GM12878 (cell line): ENCODE measurements at regions not wholly inside any gene's neighbourhood (a gene's known extent, or its start where the extent isn't known, plus 50 kb on each side); places are given as distances from the start of the nearest gene placed in this dataset.

ENCODE experiments used
- ATAC-seq: fragments of 200-7000 bp; cut with Tn5 transposase; 3 replicates; pipeline ENCODE4 v1.9.1; 2020; ENCODE audit warnings: mild to moderate bottlenecking, moderate library complexity
- BruUV-seq: library from RNA; stranded (reverse); fragments of 400-500 nt; replicated peaks from 2 replicates; lab custom pipeline; 2021; lab: Mats Ljungman, UMichigan
- CTCF ChIA-PET: fragments of 300-600 bp; sonication (Branson Sonifier 250); formaldehyde crosslinking; extraction: SDS; loops from one replicate; lab custom pipeline; 2021; ENCODE audit warnings: inconsistent platforms; lab: Yijun Ruan, JAX
- POLR2A ChIA-PET: fragments of 350-600 bp; formaldehyde crosslinking; extraction: SDS; loops from one replicate; lab custom pipeline; 2021; ENCODE audit warnings: inconsistent platforms; lab: Charles Lee
- RAD21 ChIA-PET: fragments of 300-600 bp; sonication (Branson Sonifier 250); formaldehyde crosslinking; loops from one replicate; lab custom pipeline; 2023; ENCODE audit warnings: antibody characterized with exemption; ENCODE audit not compliant: unreplicated experiment; lab: Charles Lee
- SMC1A ChIA-PET: fragments of 300-600 bp; sonication (Branson Sonifier 250); formaldehyde crosslinking; loops from one replicate; lab custom pipeline; 2023; ENCODE audit not compliant: unreplicated experiment, uncharacterized antibody; lab: Charles Lee
- DNase-seq: peaks from one replicate; pipeline ENCODE4 v3.0.0-alpha.2; 2011; ENCODE audit warnings: low read depth, low spot score
- FAIRE-seq: peaks from 3 replicates; lab custom pipeline; 2011; peaks lifted over from hg19 to GRCh38; lab: Jason Lieb, UNC
- H2AFZ ChIP-seq: 2 replicates; pipeline ENCODE4 v1.6.0; 2011; ENCODE audit warnings: low read depth, low read length, control low read depth; ENCODE audit not compliant: control insufficient read depth
- H3K27ac ChIP-seq: 2 replicates; pipeline ENCODE4 v1.5.1; 2011; ENCODE audit warnings: control low read depth; ENCODE audit not compliant: control insufficient read depth, insufficient read depth
- H3K27me3 ChIP-seq, 2 experiments: replicated peaks in 1 of 2; 2 replicates each; pipeline versions ENCODE4 v1.6.0 to v1.6.1; 2011; ENCODE audit warnings: low read length in 1 of 2; ENCODE audit not compliant: control insufficient read depth in 2 of 2, insufficient read depth in 2 of 2
- H3K36me3 ChIP-seq, 2 experiments: 2 replicates each; pipeline ENCODE4 v1.5.1; 2011; ENCODE audit warnings: low read length in 1 of 2; ENCODE audit not compliant: control insufficient read depth in 2 of 2, insufficient read depth in 2 of 2
- H3K4me1 ChIP-seq: 2 replicates; pipeline ENCODE4 v1.6.1; 2011; ENCODE audit warnings: mild to moderate bottlenecking, low read length, moderate library complexity, mixed read lengths; ENCODE audit not compliant: control insufficient read depth, insufficient read depth
- H3K4me2 ChIP-seq: 2 replicates; pipeline ENCODE4 v1.6.0; 2011; ENCODE audit warnings: control low read depth; ENCODE audit not compliant: control insufficient read depth, insufficient read depth
- H3K4me3 ChIP-seq: fragments of 200-600 bp; sonication (generic); 2 replicates; pipeline ENCODE4 v1.5.1; 2016
- H3K79me2 ChIP-seq: 2 replicates; pipeline ENCODE4 v1.6.0; 2011; ENCODE audit warnings: low read length; ENCODE audit not compliant: control insufficient read depth, insufficient read depth
- H3K9ac ChIP-seq: 2 replicates; pipeline ENCODE4 v1.8.0; 2011; ENCODE audit warnings: low read length, control low read depth, mixed read lengths; ENCODE audit not compliant: control insufficient read depth, insufficient read depth
- H3K9me3 ChIP-seq: replicated peaks from 3 replicates; pipeline ENCODE4 v1.5.1; 2011; ENCODE audit warnings: mild to moderate bottlenecking, low read length; ENCODE audit not compliant: control insufficient read depth, insufficient read depth
- H4K20me1 ChIP-seq: 2 replicates; pipeline ENCODE4 v1.6.0; 2011; ENCODE audit not compliant: control insufficient read depth, insufficient read depth
- LARP7 ChIP-seq: fragments of 450-650 bp; IDR thresholded peaks from 2 replicates; pipeline ENCODE4 v1.6.1; 2017; ENCODE audit warnings: mild to moderate bottlenecking
- MTA3 ChIP-seq: IDR thresholded peaks from 2 replicates; pipeline ENCODE4 v1.6.1; 2012; ENCODE audit warnings: low read length, inconsistent platforms, borderline replicate concordance
- MXI1 ChIP-seq: fragments of 150-350 bp; IDR thresholded peaks from 2 replicates; pipeline ENCODE4 v1.6.1; 2011; ENCODE audit warnings: low read depth, mild to moderate bottlenecking, inconsistent platforms, low read length, improper control_type of control experiment
- PAX8 ChIP-seq: fragments of 450-650 bp; IDR thresholded peaks from 2 replicates; pipeline ENCODE4 v1.6.1; 2017; ENCODE audit warnings: mild to moderate bottlenecking, moderate library complexity
- SRF ChIP-seq, 2 experiments: IDR thresholded peaks; 2 replicates each; pipeline ENCODE4 v1.6.1; 2011; ENCODE audit warnings: low read depth in 2 of 2, low read length in 2 of 2, mild to moderate bottlenecking in 1 of 2, moderate library complexity in 1 of 2
- YY1 ChIP-seq: IDR thresholded peaks from 2 replicates; pipeline ENCODE4 v1.6.1; 2011; ENCODE audit warnings: low read depth, mild to moderate bottlenecking, low read length
- ZNF217 ChIP-seq: fragments of 450-650 bp; IDR thresholded peaks from 2 replicates; pipeline ENCODE4 v1.6.1; 2017; ENCODE audit warnings: antibody characterized with exemption, mild to moderate bottlenecking
- WGBS: methylation state at CpG from one replicate; pipeline ENCODE4 v1.1.6; 2016; ENCODE audit warnings: low lambda C conversion rate; ENCODE audit not compliant: insufficient replicate concordance, insufficient coverage; ENCODE audit errors: missing lambda C conversion rate; 5-methylcytosine and 5-hydroxymethylcytosine counted together
- in situ Hi-C: fragments of 300-500 bp; cut with MboI; formaldehyde crosslinking; loops from 9 replicates; pipeline ENCODE4 v1.14.3; 2018; ENCODE audit warnings: mixed read lengths
- intact Hi-C: fragments of 100-400 bp; cut with micrococcal nuclease; formaldehyde crosslinking; loops from one replicate; pipeline ENCODE4 v1.14.2; 2022; ENCODE audit not compliant: unreplicated experiment
- TF ChIP-seq, protein P1 (sequence below): IDR thresholded peaks from 2 replicates; pipeline ENCODE4 v1.6.1; 2012; ENCODE audit warnings: mild to moderate bottlenecking, low read depth, low read length
- TF ChIP-seq, protein P2 (sequence below): IDR thresholded peaks from 2 replicates; pipeline ENCODE4 v1.6.1; 2012; ENCODE audit warnings: low read length, inconsistent platforms
- TF ChIP-seq, protein P3 (sequence below): fragments of 450-650 bp; conservative IDR thresholded peaks from 2 replicates; pipeline ENCODE4 v1.6.1; 2017; ENCODE audit warnings: mild to moderate bottlenecking, moderate library complexity

DNA sequence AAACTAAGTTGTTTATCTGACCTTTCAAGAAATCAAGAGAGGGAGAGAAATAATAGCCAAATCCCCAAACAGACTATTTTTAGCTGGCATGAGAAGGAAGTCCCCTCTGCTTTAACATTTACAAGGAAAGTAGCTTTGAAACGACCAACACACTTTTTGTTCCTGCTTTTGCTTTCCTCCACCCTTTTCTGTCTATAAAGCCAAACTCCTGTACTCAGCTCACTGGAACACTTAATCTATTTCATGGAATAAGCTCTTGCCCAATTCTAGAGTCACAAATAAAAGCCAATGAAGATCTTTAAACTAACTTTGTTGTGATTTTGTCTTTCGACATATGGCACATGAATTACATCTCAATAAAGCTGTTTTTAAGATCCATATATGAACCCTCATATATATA is 86.8 kb upstream of the CCDC71L start:
- H3K4me3 ChIP-seq = no peak overlapping the region
- no peaks in the 10 kb centered on the region for H3K4me1 ChIP-seq
- in situ Hi-C loops (no loop called here), intact Hi-C loops (no loop called here)
- H2AFZ ChIP-seq = no peak overlapping the region
- H3K9me3 ChIP-seq = no peaks in the 10 kb centered on the region
- no peak overlapping the region for H3K27ac ChIP-seq
- no peak for ATAC-seq
- no peak for FAIRE-seq
- no peaks in the 10 kb centered on the region; a peak in 1 of 4 replicates for H3K27me3 ChIP-seq
- 26% methylated on average over 2 of the region's 2 CpGs for WGBS
- ChIA-PET RAD21 (interaction anchor here (1.1 kb wide), 1 partner anchor 12 kb away, joined by 5 read pairs; no protein-coding TSS in a partner anchor), CTCF (interaction anchor here (0.7 to 1.9 kb wide), 3 partner anchors 11 to 194 kb away, joined by 3 to 10 read pairs (median 3); partner anchors contain the start of gene CCDC71L), SMC1A (interaction anchor here (0.7 to 1.6 kb wide), 5 partner anchors 8 to 205 kb away, joined by 3 to 5 read pairs (median 3); no protein-coding TSS in a partner anchor), POLR2A (no interaction called here)
- TF ChIP-seq, protein P1, sequence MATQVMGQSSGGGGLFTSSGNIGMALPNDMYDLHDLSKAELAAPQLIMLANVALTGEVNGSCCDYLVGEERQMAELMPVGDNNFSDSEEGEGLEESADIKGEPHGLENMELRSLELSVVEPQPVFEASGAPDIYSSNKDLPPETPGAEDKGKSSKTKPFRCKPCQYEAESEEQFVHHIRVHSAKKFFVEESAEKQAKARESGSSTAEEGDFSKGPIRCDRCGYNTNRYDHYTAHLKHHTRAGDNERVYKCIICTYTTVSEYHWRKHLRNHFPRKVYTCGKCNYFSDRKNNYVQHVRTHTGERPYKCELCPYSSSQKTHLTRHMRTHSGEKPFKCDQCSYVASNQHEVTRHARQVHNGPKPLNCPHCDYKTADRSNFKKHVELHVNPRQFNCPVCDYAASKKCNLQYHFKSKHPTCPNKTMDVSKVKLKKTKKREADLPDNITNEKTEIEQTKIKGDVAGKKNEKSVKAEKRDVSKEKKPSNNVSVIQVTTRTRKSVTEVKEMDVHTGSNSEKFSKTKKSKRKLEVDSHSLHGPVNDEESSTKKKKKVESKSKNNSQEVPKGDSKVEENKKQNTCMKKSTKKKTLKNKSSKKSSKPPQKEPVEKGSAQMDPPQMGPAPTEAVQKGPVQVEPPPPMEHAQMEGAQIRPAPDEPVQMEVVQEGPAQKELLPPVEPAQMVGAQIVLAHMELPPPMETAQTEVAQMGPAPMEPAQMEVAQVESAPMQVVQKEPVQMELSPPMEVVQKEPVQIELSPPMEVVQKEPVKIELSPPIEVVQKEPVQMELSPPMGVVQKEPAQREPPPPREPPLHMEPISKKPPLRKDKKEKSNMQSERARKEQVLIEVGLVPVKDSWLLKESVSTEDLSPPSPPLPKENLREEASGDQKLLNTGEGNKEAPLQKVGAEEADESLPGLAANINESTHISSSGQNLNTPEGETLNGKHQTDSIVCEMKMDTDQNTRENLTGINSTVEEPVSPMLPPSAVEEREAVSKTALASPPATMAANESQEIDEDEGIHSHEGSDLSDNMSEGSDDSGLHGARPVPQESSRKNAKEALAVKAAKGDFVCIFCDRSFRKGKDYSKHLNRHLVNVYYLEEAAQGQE = no peak
- TF ChIP-seq SRF (IDR thresholded peaks at IDR 0.05; ENCODE audit: low read depth in 2 of 2, low read length in 2 of 2) (no peak), MTA3 (no peak), MXI1 (no peak), YY1 (no peak), PAX8 (no peak), LARP7 (no peak), ZNF217 (no peak)
- TF ChIP-seq, protein P2, sequence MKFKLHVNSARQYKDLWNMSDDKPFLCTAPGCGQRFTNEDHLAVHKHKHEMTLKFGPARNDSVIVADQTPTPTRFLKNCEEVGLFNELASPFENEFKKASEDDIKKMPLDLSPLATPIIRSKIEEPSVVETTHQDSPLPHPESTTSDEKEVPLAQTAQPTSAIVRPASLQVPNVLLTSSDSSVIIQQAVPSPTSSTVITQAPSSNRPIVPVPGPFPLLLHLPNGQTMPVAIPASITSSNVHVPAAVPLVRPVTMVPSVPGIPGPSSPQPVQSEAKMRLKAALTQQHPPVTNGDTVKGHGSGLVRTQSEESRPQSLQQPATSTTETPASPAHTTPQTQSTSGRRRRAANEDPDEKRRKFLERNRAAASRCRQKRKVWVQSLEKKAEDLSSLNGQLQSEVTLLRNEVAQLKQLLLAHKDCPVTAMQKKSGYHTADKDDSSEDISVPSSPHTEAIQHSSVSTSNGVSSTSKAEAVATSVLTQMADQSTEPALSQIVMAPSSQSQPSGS = no peak
- TF ChIP-seq, protein P3, sequence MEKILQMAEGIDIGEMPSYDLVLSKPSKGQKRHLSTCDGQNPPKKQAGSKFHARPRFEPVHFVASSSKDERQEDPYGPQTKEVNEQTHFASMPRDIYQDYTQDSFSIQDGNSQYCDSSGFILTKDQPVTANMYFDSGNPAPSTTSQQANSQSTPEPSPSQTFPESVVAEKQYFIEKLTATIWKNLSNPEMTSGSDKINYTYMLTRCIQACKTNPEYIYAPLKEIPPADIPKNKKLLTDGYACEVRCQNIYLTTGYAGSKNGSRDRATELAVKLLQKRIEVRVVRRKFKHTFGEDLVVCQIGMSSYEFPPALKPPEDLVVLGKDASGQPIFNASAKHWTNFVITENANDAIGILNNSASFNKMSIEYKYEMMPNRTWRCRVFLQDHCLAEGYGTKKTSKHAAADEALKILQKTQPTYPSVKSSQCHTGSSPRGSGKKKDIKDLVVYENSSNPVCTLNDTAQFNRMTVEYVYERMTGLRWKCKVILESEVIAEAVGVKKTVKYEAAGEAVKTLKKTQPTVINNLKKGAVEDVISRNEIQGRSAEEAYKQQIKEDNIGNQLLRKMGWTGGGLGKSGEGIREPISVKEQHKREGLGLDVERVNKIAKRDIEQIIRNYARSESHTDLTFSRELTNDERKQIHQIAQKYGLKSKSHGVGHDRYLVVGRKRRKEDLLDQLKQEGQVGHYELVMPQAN = no peak
- no peak for DNase-seq
- H3K4me2 ChIP-seq = no peak overlapping the region
- no peak overlapping the region for H3K9ac ChIP-seq
- H4K20me1 ChIP-seq = no peaks in the 10 kb centered on the region
- H3K36me3 ChIP-seq = no peaks in the 10 kb centered on the region
- BruUV-seq = no TSS peak
- H3K79me2 ChIP-seq = no peaks in the 10 kb centered on the region
